ENCODE measurements at regions not wholly inside any gene's neighbourhood (a gene's known extent, or its start where the extent isn't known, plus 50 kb on each side); places are given as distances from the start of the nearest gene placed in this dataset.

- no peak overlapping the region for H3K56ac ChIP-seq (ENCODE audit: extremely low read depth, insufficient read depth, low read length)
- H3K14ac ChIP-seq (replicated peaks; ENCODE audit: low read depth, low read length): peak overlapping the region; percentile 0
- H3K9me1 ChIP-seq (ENCODE audit: insufficient read depth, low read length): no peaks in the 10 kb centered on the region
- H2AK9ac ChIP-seq (replicated peaks; ENCODE audit: low read depth, low read length, poor library complexity): no peak overlapping the region
- H2BK20ac ChIP-seq (ENCODE audit: low read depth, low read length): no peak overlapping the region
- H3K9ac ChIP-seq (ENCODE audit: low read depth, low read length): no peak overlapping the region
- peaks cover 6% of the 10 kb centered on the region for H3K9me3 ChIP-seq (ENCODE audit: control insufficient read depth, insufficient read depth, low read length)
- H3K79me1 ChIP-seq (ENCODE audit: low read depth in 1 of 2, low read length in 2 of 2): no peaks in the 10 kb centered on the region
- H4K91ac ChIP-seq (ENCODE audit: insufficient read depth, low read depth, low read length): no peak overlapping the region
- CTCF ChIA-PET: no interaction called here
- no peak overlapping the region for H3K27ac ChIP-seq (ENCODE audit: insufficient read depth, low read length)
- in situ Hi-C loops (cut with MboI; ENCODE audit: low sequenced_read_pairs) (no loop called here), dilution Hi-C loops (cut with HindIII; ENCODE audit: low sequenced_read_pairs, unreplicated experiment) (no loop called here), intact Hi-C loops (cut with micrococcal nuclease) (loop anchor here (5.0 kb wide), 1 partner anchor 34 kb away; no protein-coding TSS in a partner anchor)
- H3K27me3 ChIP-seq (ENCODE audit: control insufficient read depth, insufficient read depth, low read length): no peaks in the 10 kb centered on the region
- BruUV-seq (replicated peaks): no TSS peak
- ATAC-seq (ENCODE audit: low read depth) (no peak; the same call in 1 of the 2 replicates), DNase-seq (no peak)
- peak overlapping the region; percentile 2; the same call in 1 of the 2 replicates for H4K5ac ChIP-seq (ENCODE audit: low read depth, low read length)
- TF ChIP-seq BHLHE40 (IDR thresholded peaks at IDR 0.05; ENCODE audit: low read depth, low read length) (no peak), SMC3 (IDR thresholded peaks at IDR 0.05; ENCODE audit: low read depth, low read length) (no peak), MAFK (IDR thresholded peaks at IDR 0.05; ENCODE audit: low read depth, low read length) (no peak), CHD1 (IDR thresholded peaks at IDR 0.05; ENCODE audit: low read depth, low read length) (no peak)
- H2AFZ ChIP-seq (replicated peaks; ENCODE audit: low read length, poor library complexity): no peak overlapping the region
- no peak overlapping the region for H3K4ac ChIP-seq (ENCODE audit: low read depth, low read length)
- H3K4me3 ChIP-seq (ENCODE audit: insufficient read depth, low read depth, low read length): no peak overlapping the region
- H3K18ac ChIP-seq (ENCODE audit: low read depth, low read length): peak overlapping the region; percentile 69; the same call in 1 of the 2 replicates
- 0 out of 2 replicates have a peak overlapping the region, but pooled peaks have one; percentile 4 for H2AK5ac ChIP-seq (ENCODE audit: low read depth, low read length)
- H2BK15ac ChIP-seq (ENCODE audit: low read depth, low read length): 0 out of 3 replicates have a peak overlapping the region, but pooled peaks have one; percentile 7
- H2BK120ac ChIP-seq (ENCODE audit: low read depth, low read length): peak overlapping the region; percentile 47; the same call in 1 of the 2 replicates
- no peaks in the 10 kb centered on the region; the same call in 1 of the 2 replicates for H3K4me1 ChIP-seq (ENCODE audit: control insufficient read depth, insufficient read depth, low read length)
- POLR2A ChIA-PET (ENCODE audit: unreplicated experiment): no interaction called here
- H3K36me3 ChIP-seq (ENCODE audit: control insufficient read depth, insufficient read depth, low read length): no peaks in the 10 kb centered on the region
- H3K23ac ChIP-seq (ENCODE audit: low read depth, low read length): no peak overlapping the region
- no peak overlapping the region; the same call in 1 of the 2 replicates for H3K4me2 ChIP-seq (ENCODE audit: low read depth, low read length)
- no peaks in the 10 kb centered on the region for H4K20me1 ChIP-seq (ENCODE audit: insufficient read depth, low read length)
- no peak overlapping the region for H2BK5ac ChIP-seq (ENCODE audit: low read depth, low read length, poor library complexity, severe bottlenecking)
- no CpG with 5 or more reads among the region's 1 CpG for WGBS, 2 experiments (ENCODE audit: extremely low coverage in 2 of 2, insufficient read length in 1 of 2)
- H4K8ac ChIP-seq (ENCODE audit: low read depth in 2 of 2, low read length in 2 of 2): no peak overlapping the region
Measured at GRCh38 chr4:119788349-119789266, 160.0 kb upstream of the PDE5A start.
